Loucy (cell line): ENCODE measurements at regions not wholly inside any gene's neighbourhood (a gene's known extent, or its start where the extent isn't known, plus 50 kb on each side); places are given as distances from the start of the nearest gene placed in this dataset.

ENCODE experiments used
- H2AFZ ChIP-seq: fragments of 200-600 bp; sonication (generic); 2 replicates; pipeline ENCODE4 v1.6.0; 2016; ENCODE audit warnings: antibody characterized with exemption, mild to moderate bottlenecking, low read length, moderate library complexity
- H3F3A ChIP-seq: fragments of 200-600 bp; 2 replicates; pipeline ENCODE4 v1.6.0; 2016; ENCODE audit warnings: antibody characterized with exemption, low read depth, mild to moderate bottlenecking
- H3K27me3 ChIP-seq: fragments of 200-600 bp; sonication (generic); 2 replicates; pipeline ENCODE4 v1.6.1; 2014; ENCODE audit warnings: low read length, mild to moderate bottlenecking; ENCODE audit not compliant: insufficient read depth, poor library complexity, severe bottlenecking
- H3K36me3 ChIP-seq: fragments of 200-600 bp; sonication (generic); 2 replicates; pipeline ENCODE4 v1.6.1; 2016; ENCODE audit warnings: low read length; ENCODE audit not compliant: insufficient read depth
- H3K4me1 ChIP-seq: fragments of 200-600 bp; sonication (generic); 2 replicates; pipeline ENCODE4 v1.5.1; 2014; ENCODE audit warnings: low read length, mild to moderate bottlenecking; ENCODE audit not compliant: insufficient read depth, poor library complexity, severe bottlenecking
- H3K4me2 ChIP-seq: fragments of 200-600 bp; sonication (generic); 2 replicates; pipeline ENCODE4 v1.6.0; 2014; ENCODE audit warnings: antibody characterized with exemption, low read length, low read depth, mild to moderate bottlenecking; ENCODE audit not compliant: poor library complexity, severe bottlenecking
- H3K4me3 ChIP-seq: fragments of 200-600 bp; sonication (generic); 2 replicates; pipeline ENCODE4 v1.5.1; 2014; ENCODE audit warnings: low read length, mild to moderate bottlenecking, mixed read lengths; ENCODE audit not compliant: poor library complexity, severe bottlenecking
- H3K79me2 ChIP-seq: fragments of 200-600 bp; sonication (generic); 2 replicates; pipeline ENCODE4 v1.6.1; 2014; ENCODE audit warnings: low read length; ENCODE audit not compliant: insufficient read depth
- H3K9ac ChIP-seq: fragments of 200-600 bp; sonication (generic); 2 replicates; pipeline ENCODE4 v1.6.0; 2014; ENCODE audit warnings: mild to moderate bottlenecking, low read depth, low read length, moderate library complexity; ENCODE audit not compliant: poor library complexity, severe bottlenecking
- H3K9me2 ChIP-seq: fragments of 200-600 bp; sonication (generic); replicated peaks from 2 replicates; pipeline ENCODE4 v1.6.1; 2016; ENCODE audit warnings: low read depth, low read length, mixed read lengths
- H3K9me3 ChIP-seq: fragments of 200-600 bp; sonication (generic); 2 replicates; pipeline ENCODE4 v1.6.1; 2014; ENCODE audit warnings: mild to moderate bottlenecking, antibody characterized with exemption, low read length, low read depth; ENCODE audit not compliant: insufficient read depth
- H4K20me1 ChIP-seq: fragments of 200-600 bp; sonication (generic); 2 replicates; pipeline ENCODE4 v1.6.0; 2014; ENCODE audit warnings: antibody characterized with exemption, low read length, mild to moderate bottlenecking; ENCODE audit not compliant: insufficient read depth, poor library complexity, severe bottlenecking
- CTCF ChIP-seq: fragments of 200-600 bp; sonication (generic); conservative IDR thresholded peaks from 2 replicates; pipeline ENCODE4 v1.5.1; 2014; ENCODE audit warnings: mild to moderate bottlenecking, antibody characterized with exemption, low read length
- EZH2phosphoT487 ChIP-seq: fragments of 200-600 bp; IDR thresholded peaks from 2 replicates; pipeline ENCODE4 v1.6.1; 2018; ENCODE audit warnings: antibody characterized with exemption, mild to moderate bottlenecking, moderate library complexity, borderline replicate concordance

DNA sequence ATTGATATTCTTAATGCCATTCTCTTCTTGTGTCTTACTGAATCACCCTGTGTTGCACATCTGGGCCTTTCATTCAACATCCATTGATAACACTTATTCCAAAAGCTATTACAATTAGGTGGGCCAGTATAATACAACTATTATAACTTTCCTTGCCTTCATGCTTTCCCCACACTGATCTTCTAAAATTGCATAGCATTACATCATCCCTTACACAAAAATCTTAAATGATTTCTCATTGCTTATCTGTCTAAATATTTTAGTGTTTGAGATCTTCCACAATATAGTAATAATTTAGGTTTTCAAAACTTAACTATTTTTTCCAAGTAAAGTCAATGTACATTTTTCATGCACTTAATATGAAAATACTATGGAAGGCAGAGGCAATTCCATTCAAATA lies 1634.1 kb downstream of the PLA2G4A start:
- Histone ChIP-seq H3K79me2 (no peaks in the 10 kb centered on the region), H3K27me3 (no peaks in the 10 kb centered on the region), H4K20me1 (no peaks in the 10 kb centered on the region), H3K9me3 (no peaks in the 10 kb centered on the region), H3K4me1 (no peaks in the 10 kb centered on the region), H2AFZ (no peak overlapping the region), H3F3A (no peaks in the 10 kb centered on the region), H3K9me2 (no peaks in the 10 kb centered on the region), H3K36me3 (no peaks in the 10 kb centered on the region), H3K4me3 (no peak overlapping the region), H3K4me2 (no peak overlapping the region), H3K9ac (no peak overlapping the region)
- TF ChIP-seq CTCF = no peak
- TF ChIP-seq EZH2phosphoT487 = no peak

DNA sequence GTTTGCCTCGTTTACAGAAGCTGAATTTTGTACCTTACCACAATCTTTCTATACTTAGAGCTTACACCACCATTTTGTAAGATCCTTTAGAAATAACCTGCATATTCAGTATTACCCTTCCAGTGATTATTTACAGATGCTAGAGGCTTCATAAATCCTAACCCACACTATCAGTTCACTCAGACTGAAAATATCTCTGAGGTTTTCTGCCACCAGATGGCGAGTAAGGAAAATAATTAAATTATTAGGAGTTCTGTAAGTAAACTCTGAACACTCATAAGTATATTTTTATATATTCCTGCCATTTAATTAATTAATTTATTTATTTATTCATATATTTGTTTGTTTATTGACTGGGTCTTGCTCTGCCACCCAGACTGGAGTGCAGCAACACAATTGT lies 1635.2 kb downstream of the PLA2G4A start:
- Histone ChIP-seq H2AFZ (no peak overlapping the region), H3K9me3 (no peaks in the 10 kb centered on the region), H3F3A (no peaks in the 10 kb centered on the region), H3K4me2 (no peak overlapping the region), H3K9me2 (no peaks in the 10 kb centered on the region), H3K4me3 (no peak overlapping the region), H4K20me1 (no peaks in the 10 kb centered on the region), H3K79me2 (no peaks in the 10 kb centered on the region), H3K27me3 (no peaks in the 10 kb centered on the region), H3K4me1 (no peaks in the 10 kb centered on the region), H3K9ac (no peak overlapping the region), H3K36me3 (no peaks in the 10 kb centered on the region)
- TF ChIP-seq EZH2phosphoT487 (no peak), CTCF (no peak)

DNA sequence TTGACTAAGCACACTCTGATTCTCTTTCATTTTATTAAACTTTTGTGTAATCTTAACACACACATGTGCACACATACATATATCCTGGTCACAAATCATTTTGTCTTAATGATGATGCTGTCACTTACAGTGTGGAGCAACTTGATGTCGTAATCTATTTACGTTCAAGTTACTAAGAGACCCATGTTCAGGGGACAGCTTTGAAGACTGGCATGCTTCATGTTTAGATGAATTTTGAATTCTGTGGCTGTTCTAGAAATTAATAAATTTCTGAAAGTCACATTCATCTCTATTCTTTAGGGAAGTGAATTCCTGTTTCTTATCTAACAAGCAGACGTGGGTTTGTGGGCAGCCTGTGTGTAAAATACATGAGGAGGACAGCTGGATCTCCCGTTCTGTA lies 1637.8 kb downstream of the PLA2G4A start:
- no peaks in the 10 kb centered on the region for H3K4me1 ChIP-seq
- H3K27me3 ChIP-seq = no peaks in the 10 kb centered on the region
- no peak overlapping the region for H3K4me3 ChIP-seq
- no peaks in the 10 kb centered on the region for H3K79me2 ChIP-seq
- no peaks in the 10 kb centered on the region for H3F3A ChIP-seq
- no peaks in the 10 kb centered on the region for H4K20me1 ChIP-seq
- H3K4me2 ChIP-seq = no peak overlapping the region
- no peaks in the 10 kb centered on the region for H3K9me3 ChIP-seq
- TF ChIP-seq EZH2phosphoT487 (no peak), CTCF (no peak)
- no peaks in the 10 kb centered on the region for H3K36me3 ChIP-seq
- no peaks in the 10 kb centered on the region for H3K9me2 ChIP-seq
- H3K9ac ChIP-seq = no peak overlapping the region
- no peak overlapping the region for H2AFZ ChIP-seq
